IMR-90 (cell line): ENCODE measurements at regions not wholly inside any gene's neighbourhood (a gene's known extent, or its start where the extent isn't known, plus 50 kb on each side); places are given as distances from the start of the nearest gene placed in this dataset.

Experiments used
- ATAC-seq: fragments of 200-7000 bp; cut with Tn5 transposase; 2 replicates; pipeline ENCODE4 v1.9.1; 2020; ENCODE audit warnings: low read depth, mild to moderate bottlenecking, moderate library complexity
- BruUV-seq: library from RNA; stranded (reverse); fragments of 400-500 nt; replicated peaks from 2 replicates; lab custom pipeline; 2021; lab: Mats Ljungman, UMichigan
- CTCF ChIA-PET: fragments of 300-600 bp; formaldehyde crosslinking; extraction: SDS; loops from one replicate; lab custom pipeline; 2021; ENCODE audit warnings: antibody characterized with exemption; lab: Yijun Ruan, JAX
- POLR2A ChIA-PET: fragments of 300-600 bp; sonication (Branson Sonifier 250); formaldehyde crosslinking; loops from one replicate; lab custom pipeline; 2022; ENCODE audit warnings: antibody characterized with exemption; ENCODE audit not compliant: unreplicated experiment; lab: Charles Lee
- DNase-seq: peaks from one replicate; pipeline ENCODE4 v3.0.0; 2013
- H2AFZ ChIP-seq: replicated peaks from 2 replicates; pipeline ENCODE3; 2013; ENCODE audit warnings: low read length, mild to moderate bottlenecking; ENCODE audit not compliant: poor library complexity
- H2AK5ac ChIP-seq: 2 replicates; pipeline ENCODE4 v1.6.1; 2013; ENCODE audit warnings: low read depth, low read length, inconsistent platforms
- H2AK9ac ChIP-seq: replicated peaks from 2 replicates; pipeline ENCODE3; 2013; ENCODE audit warnings: mild to moderate bottlenecking, low read depth, low read length, moderate library complexity; ENCODE audit not compliant: poor library complexity
- H2BK120ac ChIP-seq: 2 replicates; pipeline ENCODE4 v1.6.1; 2013; ENCODE audit warnings: low read depth, low read length, inconsistent platforms
- H2BK15ac ChIP-seq: 3 replicates; pipeline ENCODE4 v1.6.1; 2013; ENCODE audit warnings: low read depth, low read length, inconsistent platforms
- H2BK20ac ChIP-seq: 2 replicates; pipeline ENCODE4 v1.6.1; 2013; ENCODE audit warnings: low read depth, mild to moderate bottlenecking, inconsistent platforms, low read length, moderate library complexity
- H2BK5ac ChIP-seq: 2 replicates; pipeline ENCODE4 v1.6.1; 2013; ENCODE audit warnings: mild to moderate bottlenecking, low read depth, low read length, inconsistent platforms; ENCODE audit not compliant: poor library complexity, severe bottlenecking
- H3K14ac ChIP-seq: replicated peaks from 2 replicates; pipeline ENCODE4 v1.6.1; 2013; ENCODE audit warnings: low read depth, low read length, inconsistent platforms
- H3K18ac ChIP-seq: 2 replicates; pipeline ENCODE4 v1.6.1; 2013; ENCODE audit warnings: low read depth, low read length, control low read depth
- H3K23ac ChIP-seq: 2 replicates; pipeline ENCODE4 v1.6.1; 2013; ENCODE audit warnings: low read depth, low read length, inconsistent platforms
- H3K27ac ChIP-seq: 2 replicates; pipeline ENCODE4 v1.5.1; 2013; ENCODE audit warnings: mild to moderate bottlenecking, control low read depth, low read length; ENCODE audit not compliant: insufficient read depth
- H3K27me3 ChIP-seq: 2 replicates; pipeline ENCODE4 v1.6.1; 2013; ENCODE audit warnings: low read length; ENCODE audit not compliant: control insufficient read depth, insufficient read depth
- H3K36me3 ChIP-seq: 2 replicates; pipeline ENCODE4 v1.6.1; 2013; ENCODE audit warnings: low read length, mixed read lengths; ENCODE audit not compliant: control insufficient read depth, insufficient read depth
- H3K4ac ChIP-seq: 2 replicates; pipeline ENCODE4 v1.6.1; 2013; ENCODE audit warnings: low read depth, low read length, inconsistent platforms
- H3K4me1 ChIP-seq: 2 replicates; pipeline ENCODE4 v1.6.1; 2013; ENCODE audit warnings: low read length, mixed read lengths; ENCODE audit not compliant: control insufficient read depth, insufficient read depth
- H3K4me2 ChIP-seq: 2 replicates; pipeline ENCODE4 v1.6.1; 2013; ENCODE audit warnings: low read depth, mild to moderate bottlenecking, control low read depth, low read length, moderate library complexity
- H3K4me3 ChIP-seq: 2 replicates; pipeline ENCODE4 v1.5.1; 2013; ENCODE audit warnings: low read depth, mild to moderate bottlenecking, control low read depth, low read length, moderate library complexity; ENCODE audit not compliant: insufficient read depth
- H3K56ac ChIP-seq: 2 replicates; pipeline ENCODE4 v1.6.1; 2013; ENCODE audit warnings: low read length, inconsistent platforms; ENCODE audit not compliant: insufficient read depth; ENCODE audit errors: extremely low read depth
- H3K79me1 ChIP-seq, 2 experiments: 2 replicates each; pipeline ENCODE4 v1.6.1; 2013; ENCODE audit warnings: low read length in 2 of 2, inconsistent platforms in 1 of 2, low read depth in 1 of 2
- H3K9ac ChIP-seq: 2 replicates; pipeline ENCODE4 v1.6.1; 2013; ENCODE audit warnings: low read depth, low read length, control low read depth
- H3K9me1 ChIP-seq: 2 replicates; pipeline ENCODE4 v1.6.1; 2013; ENCODE audit warnings: low read length, inconsistent platforms; ENCODE audit not compliant: insufficient read depth
- H3K9me3 ChIP-seq: 2 replicates; pipeline ENCODE4 v1.6.1; 2013; ENCODE audit warnings: low read length; ENCODE audit not compliant: control insufficient read depth, insufficient read depth
- H4K20me1 ChIP-seq: 2 replicates; pipeline ENCODE4 v1.6.1; 2013; ENCODE audit warnings: low read length, inconsistent platforms; ENCODE audit not compliant: insufficient read depth
- H4K5ac ChIP-seq: 2 replicates; pipeline ENCODE4 v1.6.1; 2013; ENCODE audit warnings: mild to moderate bottlenecking, low read depth, low read length, control low read depth
- H4K8ac ChIP-seq, 2 experiments: 2 replicates each; pipeline ENCODE4 v1.6.1; 2013; ENCODE audit warnings: low read depth in 2 of 2, low read length in 2 of 2, control low read depth in 1 of 2, inconsistent platforms in 1 of 2
- H4K91ac ChIP-seq: 2 replicates; pipeline ENCODE4 v1.6.1; 2013; ENCODE audit warnings: low read depth, low read length, inconsistent platforms; ENCODE audit not compliant: insufficient read depth
- FOS ChIP-seq: fragments of 150-350 bp; IDR thresholded peaks from 2 replicates; pipeline ENCODE4 v1.6.1; 2016; ENCODE audit warnings: low read depth, low read length
- MAFK ChIP-seq: IDR thresholded peaks from 2 replicates; pipeline ENCODE4 v1.6.1; 2012; ENCODE audit warnings: low read depth, low read length, improper control_type of control experiment
- MAZ ChIP-seq: IDR thresholded peaks from 2 replicates; pipeline ENCODE4 v1.6.1; 2012; ENCODE audit warnings: low read depth, mild to moderate bottlenecking, low read length, improper control_type of control experiment, moderate library complexity, borderline replicate concordance
- RCOR1 ChIP-seq: IDR thresholded peaks from 2 replicates; pipeline ENCODE4 v1.6.1; 2012; ENCODE audit warnings: mild to moderate bottlenecking, low read length, improper control_type of control experiment; ENCODE audit not compliant: insufficient replicate concordance
- RFX5 ChIP-seq: IDR thresholded peaks from 2 replicates; pipeline ENCODE4 v1.8.0; 2012; ENCODE audit warnings: low read depth, mild to moderate bottlenecking, low read length, moderate library complexity
- SMC3 ChIP-seq: fragments of 150-350 bp; IDR thresholded peaks from 2 replicates; pipeline ENCODE4 v1.6.1; 2016; ENCODE audit warnings: low read depth, mild to moderate bottlenecking, antibody characterized with exemption, low read length, moderate library complexity
- WGBS, 2 experiments: methylation state at CpG; one replicate each; pipeline versions ENCODE4 v1.1.5 to v1.1.7; 2013; ENCODE audit warnings: missing lambda C conversion rate in 2 of 2; ENCODE audit not compliant: insufficient read length in 1 of 2; ENCODE audit errors: extremely low coverage in 2 of 2; 5-methylcytosine and 5-hydroxymethylcytosine counted together
- dilution Hi-C: fragments of 300-500 bp; cut with HindIII; formaldehyde crosslinking; loops from one replicate; pipeline ENCODE4 v1.14.3; 2018; ENCODE audit warnings: low sequenced_read_pairs; ENCODE audit not compliant: unreplicated experiment
- in situ Hi-C: fragments of 300-500 bp; cut with MboI; formaldehyde crosslinking; loops from 3 replicates; pipeline ENCODE4 v1.14.3; 2019; ENCODE audit warnings: low sequenced_read_pairs, inconsistent platforms, mixed read lengths
- intact Hi-C: fragments of 100-400 bp; cut with micrococcal nuclease; formaldehyde crosslinking; loops from 2 replicates; pipeline ENCODE4 v1.10.0; 2022
- TF ChIP-seq, protein P1 (sequence below): fragments of 150-350 bp; IDR thresholded peaks from 2 replicates; pipeline ENCODE4 v1.6.1; 2016; ENCODE audit warnings: low read depth, mild to moderate bottlenecking, low read length, moderate library complexity, borderline replicate concordance
- TF ChIP-seq, protein P2 (sequence below): conservative IDR thresholded peaks from 2 replicates; pipeline ENCODE4 v1.5.1; 2012; ENCODE audit warnings: mild to moderate bottlenecking, low read depth, low read length, improper control_type of control experiment

- Histone ChIP-seq H3K79me1 (no peaks in the 10 kb centered on the region), H3K18ac (no peak overlapping the region), H4K8ac (no peak overlapping the region), H3K56ac (no peak overlapping the region), H3K27me3 (no peaks in the 10 kb centered on the region), H3K14ac (no peak overlapping the region), H3K36me3 (no peaks in the 10 kb centered on the region), H2AK9ac (no peak overlapping the region), H4K91ac (no peak overlapping the region), H3K9me3 (peaks cover 4% of the 10 kb centered on the region; the same call in 1 of the 2 replicates), H3K4me1 (no peaks in the 10 kb centered on the region), H3K27ac (no peak overlapping the region), H3K4ac (no peak overlapping the region), H3K4me2 (no peak overlapping the region), H2AK5ac (no peak overlapping the region), H2BK5ac (no peak overlapping the region), H3K9me1 (no peaks in the 10 kb centered on the region), H4K5ac (no peak overlapping the region), H3K23ac (no peak overlapping the region), H2AFZ (no peak overlapping the region), H2BK120ac (no peak overlapping the region), H4K20me1 (no peaks in the 10 kb centered on the region), H2BK15ac (no peak overlapping the region), H3K4me3 (no peak overlapping the region), H2BK20ac (no peak overlapping the region), H3K9ac (no peak overlapping the region)
- BruUV-seq, result no TSS peak
- ChIA-PET POLR2A (no interaction called here), CTCF (interaction anchor here (0.6 kb wide), 1 partner anchor 32 kb away, joined by 6 read pairs; no protein-coding TSS in a partner anchor)
- TF ChIP-seq, protein P1, sequence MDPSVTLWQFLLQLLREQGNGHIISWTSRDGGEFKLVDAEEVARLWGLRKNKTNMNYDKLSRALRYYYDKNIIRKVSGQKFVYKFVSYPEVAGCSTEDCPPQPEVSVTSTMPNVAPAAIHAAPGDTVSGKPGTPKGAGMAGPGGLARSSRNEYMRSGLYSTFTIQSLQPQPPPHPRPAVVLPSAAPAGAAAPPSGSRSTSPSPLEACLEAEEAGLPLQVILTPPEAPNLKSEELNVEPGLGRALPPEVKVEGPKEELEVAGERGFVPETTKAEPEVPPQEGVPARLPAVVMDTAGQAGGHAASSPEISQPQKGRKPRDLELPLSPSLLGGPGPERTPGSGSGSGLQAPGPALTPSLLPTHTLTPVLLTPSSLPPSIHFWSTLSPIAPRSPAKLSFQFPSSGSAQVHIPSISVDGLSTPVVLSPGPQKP, result no peak
- no peak for TF ChIP-seq SMC3
- TF ChIP-seq MAFK, result no peak
- no peak for TF ChIP-seq RCOR1
- TF ChIP-seq FOS, result no peak
- TF ChIP-seq MAZ, result no peak
- TF ChIP-seq, protein P2, sequence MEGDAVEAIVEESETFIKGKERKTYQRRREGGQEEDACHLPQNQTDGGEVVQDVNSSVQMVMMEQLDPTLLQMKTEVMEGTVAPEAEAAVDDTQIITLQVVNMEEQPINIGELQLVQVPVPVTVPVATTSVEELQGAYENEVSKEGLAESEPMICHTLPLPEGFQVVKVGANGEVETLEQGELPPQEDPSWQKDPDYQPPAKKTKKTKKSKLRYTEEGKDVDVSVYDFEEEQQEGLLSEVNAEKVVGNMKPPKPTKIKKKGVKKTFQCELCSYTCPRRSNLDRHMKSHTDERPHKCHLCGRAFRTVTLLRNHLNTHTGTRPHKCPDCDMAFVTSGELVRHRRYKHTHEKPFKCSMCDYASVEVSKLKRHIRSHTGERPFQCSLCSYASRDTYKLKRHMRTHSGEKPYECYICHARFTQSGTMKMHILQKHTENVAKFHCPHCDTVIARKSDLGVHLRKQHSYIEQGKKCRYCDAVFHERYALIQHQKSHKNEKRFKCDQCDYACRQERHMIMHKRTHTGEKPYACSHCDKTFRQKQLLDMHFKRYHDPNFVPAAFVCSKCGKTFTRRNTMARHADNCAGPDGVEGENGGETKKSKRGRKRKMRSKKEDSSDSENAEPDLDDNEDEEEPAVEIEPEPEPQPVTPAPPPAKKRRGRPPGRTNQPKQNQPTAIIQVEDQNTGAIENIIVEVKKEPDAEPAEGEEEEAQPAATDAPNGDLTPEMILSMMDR, result no peak
- no peak for TF ChIP-seq RFX5
- dilution Hi-C loops (no loop called here), in situ Hi-C loops (no loop called here), intact Hi-C loops (no loop called here)
- DNase-seq (no peak), ATAC-seq (no peak)
- WGBS, 2 experiments, result no CpG with 5 or more reads among the region's 1 CpG
Observed at GRCh38 chr6:95879856-95880255, 135.9 kb upstream of the FUT9 start.
